SK-N-SH (cell line): ENCODE measurements at regions not wholly inside any gene's neighbourhood (a gene's known extent, or its start where the extent isn't known, plus 50 kb on each side); places are given as distances from the start of the nearest gene placed in this dataset.

Experiments used
- CTCF ChIA-PET: fragments of 300-600, 350-600 bp; formaldehyde crosslinking; extraction: SDS; loops from one replicate; lab custom pipeline; 2021; lab: Yijun Ruan, JAX
- POLR2A ChIA-PET: fragments of 350-600 bp; sonication (Branson Sonifier 250); formaldehyde crosslinking; extraction: SDS; loops from one replicate; lab custom pipeline; 2020; ENCODE audit warnings: antibody characterized with exemption, inconsistent platforms; lab: Yijun Ruan, JAX
- DNase-seq: peaks from one replicate; pipeline ENCODE4 v3.0.0; 2012
- H2AFZ ChIP-seq: fragments of 200-600 bp; sonication (generic); 2 replicates; pipeline ENCODE4 v1.8.1; 2016; ENCODE audit warnings: antibody characterized with exemption, mild to moderate bottlenecking, low read depth
- H3F3A ChIP-seq: fragments of 200-600 bp; sonication (generic); replicated peaks from 2 replicates; pipeline ENCODE3; 2016; ENCODE audit warnings: antibody characterized with exemption, mild to moderate bottlenecking; ENCODE audit not compliant: insufficient read depth
- H3K27ac ChIP-seq, 2 experiments: fragments of 200-500 bp in 1 of 2; fragments of 200-600 bp in 1 of 2; sonication (Bioruptor generic) in 1 of 2; sonication (generic), shearing (Covaris generic) in 1 of 2; 2 replicates each; pipeline versions ENCODE4 v1.5.1 to v1.6.1; 2014 to 2016; ENCODE audit warnings: low read depth in 2 of 2, inconsistent platforms in 1 of 2, low read length in 1 of 2, mild to moderate bottlenecking in 1 of 2, mixed read lengths in 1 of 2
- H3K27me3 ChIP-seq: fragments of 200-600 bp; sonication (generic), shearing (Covaris generic); 2 replicates; pipeline ENCODE4 v1.6.1; 2016; ENCODE audit warnings: mixed run types; ENCODE audit not compliant: insufficient read depth
- H3K36me3 ChIP-seq, 2 experiments: fragments of 200-500 bp in 1 of 2; fragments of 200-600 bp in 1 of 2; sonication (Bioruptor generic) in 1 of 2; sonication (generic) in 1 of 2; replicated peaks in 1 of 2; 2 replicates each; pipeline versions ENCODE3 to v1.5.1; 2014 to 2016; ENCODE audit warnings: low read length in 1 of 2, mild to moderate bottlenecking in 1 of 2; ENCODE audit not compliant: insufficient read depth in 2 of 2, control insufficient read depth in 1 of 2
- H3K4me1 ChIP-seq, 2 experiments: fragments of 200-500 bp in 1 of 2; fragments of 200-600 bp in 1 of 2; sonication (Bioruptor generic) in 1 of 2; sonication (generic), shearing (Covaris generic) in 1 of 2; 2 replicates each; pipeline versions ENCODE4 v1.5.1 to v1.6.1; 2014 to 2016; ENCODE audit warnings: low read depth in 1 of 2, low read length in 1 of 2, mixed run types in 1 of 2; ENCODE audit not compliant: insufficient read depth in 2 of 2, control insufficient read depth in 1 of 2
- H3K4me2 ChIP-seq: fragments of 200-600 bp; sonication (generic), shearing (Covaris generic); 2 replicates; pipeline ENCODE4 v1.6.1; 2017; ENCODE audit warnings: mixed run types
- H3K4me3 ChIP-seq, 2 experiments: fragments of 200-500 bp in 1 of 2; fragments of 200-600 bp in 1 of 2; sonication (Bioruptor generic) in 1 of 2; sonication (generic), shearing (Covaris generic) in 1 of 2; 2 replicates each; pipeline versions ENCODE4 v1.5.1 to v1.8.1; 2014 to 2016; ENCODE audit warnings: low read depth in 2 of 2, inconsistent platforms in 1 of 2, low read length in 1 of 2, mild to moderate bottlenecking in 1 of 2, mixed read lengths in 1 of 2, moderate library complexity in 1 of 2
- H3K79me2 ChIP-seq: fragments of 200-600 bp; sonication (generic); 2 replicates; pipeline ENCODE4 v1.8.1; 2017; ENCODE audit warnings: mild to moderate bottlenecking; ENCODE audit not compliant: insufficient read depth
- H3K9ac ChIP-seq: fragments of 200-600 bp; sonication (generic); 2 replicates; pipeline ENCODE4 v1.6.1; 2017; ENCODE audit warnings: mixed run types
- H3K9me2 ChIP-seq: fragments of 200-600 bp; sonication (generic); 2 replicates; pipeline ENCODE4 v1.6.1; 2017; ENCODE audit warnings: mixed run types
- H3K9me3 ChIP-seq: fragments of 200-600 bp; sonication (generic); 2 replicates; pipeline ENCODE4 v1.6.1; 2017; ENCODE audit warnings: mixed run types, mild to moderate bottlenecking, moderate library complexity
- H4K20me1 ChIP-seq: fragments of 200-600 bp; sonication (generic); 2 replicates; pipeline ENCODE4 v1.6.1; 2017; ENCODE audit warnings: mild to moderate bottlenecking, mixed run types; ENCODE audit not compliant: insufficient read depth
- CHD2 ChIP-seq: fragments of 150-350 bp; IDR thresholded peaks from 2 replicates; pipeline ENCODE4 v1.6.1; 2018; ENCODE audit warnings: low read length; ENCODE audit not compliant: partially characterized antibody
- ELF1 ChIP-seq: IDR thresholded peaks from 2 replicates; pipeline ENCODE4 v1.4.0; 2012
- GABPA ChIP-seq: IDR thresholded peaks from 2 replicates; pipeline ENCODE4 v1.4.0; 2012; ENCODE audit warnings: low read depth, mild to moderate bottlenecking
- IRF3 ChIP-seq: fragments of 150-350 bp; IDR thresholded peaks from 2 replicates; pipeline ENCODE4 v1.6.1; 2016; ENCODE audit warnings: mild to moderate bottlenecking, low read depth, low read length
- JUND ChIP-seq: IDR thresholded peaks from 2 replicates; pipeline ENCODE4 v1.4.0; 2012
- MAX ChIP-seq: IDR thresholded peaks from 2 replicates; pipeline ENCODE4 v1.4.0; 2012; ENCODE audit warnings: low read depth
- MEF2A ChIP-seq: IDR thresholded peaks from 2 replicates; pipeline ENCODE4 v1.4.0; 2012; ENCODE audit warnings: low read depth, borderline replicate concordance
- MXI1 ChIP-seq: IDR thresholded peaks from 2 replicates; pipeline ENCODE4 v1.6.1; 2012; ENCODE audit warnings: mild to moderate bottlenecking, low read depth, low read length, improper control_type of control experiment
- RAD21 ChIP-seq: IDR thresholded peaks from 2 replicates; pipeline ENCODE4 v1.6.1; 2012; ENCODE audit warnings: mild to moderate bottlenecking, low read length
- RXRA ChIP-seq: IDR thresholded peaks from 2 replicates; pipeline ENCODE4 v1.4.0; 2012; ENCODE audit warnings: low read depth, mild to moderate bottlenecking, borderline replicate concordance
- SIN3A ChIP-seq: IDR thresholded peaks from 2 replicates; pipeline ENCODE4 v1.6.1; 2012; ENCODE audit warnings: low read depth, mild to moderate bottlenecking, low read length, moderate library complexity, borderline replicate concordance
- SMC3 ChIP-seq: IDR thresholded peaks from 2 replicates; pipeline ENCODE4 v1.6.1; 2012; ENCODE audit warnings: low read depth, low read length, improper control_type of control experiment
- TAF1 ChIP-seq: IDR thresholded peaks from 2 replicates; pipeline ENCODE4 v1.6.1; 2012; ENCODE audit warnings: low read depth, mild to moderate bottlenecking, low read length, moderate library complexity, borderline replicate concordance
- TCF12 ChIP-seq: IDR thresholded peaks from 2 replicates; pipeline ENCODE4 v1.4.0; 2012
- USF1 ChIP-seq: IDR thresholded peaks from 2 replicates; pipeline ENCODE4 v1.4.0; 2012; ENCODE audit warnings: low read depth, borderline replicate concordance
- USF2 ChIP-seq: fragments of 150-350 bp; IDR thresholded peaks from 2 replicates; pipeline ENCODE4 v1.6.1; 2017; ENCODE audit warnings: antibody characterized with exemption, low read length, low read depth, borderline replicate concordance
- WGBS: methylation state at CpG from one replicate; pipeline ENCODE4 v1.1.6; 2017; ENCODE audit warnings: low lambda C conversion rate; 5-methylcytosine and 5-hydroxymethylcytosine counted together

GRCh38 chrX:115709039-115709438 is 148.1 kb downstream of the PLS3 start (continued):
- peak; percentile 22; the same call in 1 of the 2 replicates for TF ChIP-seq JUND
- peak; percentile 26; the same call in 1 of the 2 replicates for TF ChIP-seq TCF12
- TF ChIP-seq MAX, result no peak
- TF ChIP-seq USF2, result no peak

DNA sequence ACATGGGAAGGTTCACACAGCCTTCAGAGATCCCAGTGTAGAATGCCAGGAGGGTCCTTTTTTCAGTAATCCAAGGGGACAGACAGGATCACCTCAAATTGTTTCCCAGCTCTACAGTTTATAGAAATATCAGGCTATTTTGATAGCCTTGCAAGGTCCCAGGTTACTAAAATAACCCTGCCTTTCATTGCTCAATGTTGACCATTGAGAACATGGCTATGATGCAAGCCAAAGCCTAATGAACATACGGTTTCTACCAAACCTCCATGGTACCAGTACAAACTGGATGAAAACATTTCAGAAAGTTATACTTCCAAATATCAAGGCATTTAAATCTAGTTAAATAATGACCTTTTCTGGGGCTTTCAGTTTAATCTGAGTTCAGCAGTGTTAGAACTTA is 151.5 kb downstream of the PLS3 start:
- POLR2A ChIA-PET, result no interaction called here
- Histone ChIP-seq H2AFZ (no peak overlapping the region), H3K4me2 (no peak overlapping the region), H3F3A (no peaks in the 10 kb centered on the region), H3K79me2 (no peaks in the 10 kb centered on the region), H3K9ac (no peak overlapping the region), H3K9me3 (no peaks in the 10 kb centered on the region), H3K27me3 (peaks cover 2% of the 10 kb centered on the region; the same call in 1 of the 2 replicates), H3K27ac (no peak overlapping the region), H3K4me3 (no peak overlapping the region), H3K4me1 (no peaks in the 10 kb centered on the region), H3K9me2 (no peaks in the 10 kb centered on the region), H3K36me3 (no peaks in the 10 kb centered on the region), H4K20me1 (no peaks in the 10 kb centered on the region)
- no peak for DNase-seq
- TF ChIP-seq MEF2A, result no peak
- TF ChIP-seq SIN3A, result no peak
- no peak for TF ChIP-seq SMC3
- no peak for TF ChIP-seq TCF12
- no peak for TF ChIP-seq USF2
- no peak for TF ChIP-seq TAF1
- TF ChIP-seq GABPA, result no peak
- no peak for TF ChIP-seq RXRA
- WGBS, result 33% methylated on average over 1 of the region's 1 CpG
- CTCF ChIA-PET, result interaction anchor here (2.0 kb wide), 1 partner anchor 22 kb away, joined by 6 read pairs; no protein-coding TSS in a partner anchor

- no peak overlapping the region for H3K9ac ChIP-seq
- 52% methylated on average over 1 of the region's 1 CpG for WGBS
These were observed 152.5 kb downstream of the PLS3 start for GRCh38 chrX:115713460-115713859.

More at GRCh38 chrX:115713460-115713859, 152.5 kb downstream of the PLS3 start:
- Histone ChIP-seq H3K4me1 (no peaks in the 10 kb centered on the region), H3K36me3 (no peaks in the 10 kb centered on the region), H3K4me2 (no peak overlapping the region), H3K27ac (no peak overlapping the region), H3K79me2 (no peaks in the 10 kb centered on the region), H3K9me2 (no peaks in the 10 kb centered on the region), H4K20me1 (no peaks in the 10 kb centered on the region), H3K27me3 (peaks cover 6% of the 10 kb centered on the region; the same call in 1 of the 2 replicates)
- CTCF ChIA-PET, result interaction anchor here (2.0 kb wide), 1 partner anchor 23 kb away, joined by 6 read pairs; no protein-coding TSS in a partner anchor
- POLR2A ChIA-PET, result no interaction called here
- no peak for DNase-seq
- no peak for TF ChIP-seq MXI1
- no peak for TF ChIP-seq IRF3
- TF ChIP-seq CHD2, result no peak
- TF ChIP-seq TAF1, result no peak
- no peak for TF ChIP-seq MEF2A
- no peak for TF ChIP-seq JUND
- TF ChIP-seq USF1, result no peak
- TF ChIP-seq USF2, result no peak
- no peak for TF ChIP-seq RAD21
- no peak for TF ChIP-seq ELF1
- TF ChIP-seq SMC3, result no peak
- TF ChIP-seq, all 33 proteins: peak for 0
- Histone ChIP-seq H3F3A (peaks cover 6% of the 10 kb centered on the region), H2AFZ (no peak overlapping the region), H3K9me3 (no peaks in the 10 kb centered on the region), H3K4me3 (no peak overlapping the region)
